Neural cell (in vitro differentiated cells): ENCODE measurements at regions not wholly inside any gene's neighbourhood (a gene's known extent, or its start where the extent isn't known, plus 50 kb on each side); places are given as distances from the start of the nearest gene placed in this dataset.

ENCODE experiments used
- EP300 ChIP-seq: fragments of 450-650 bp; conservative IDR thresholded peaks from 2 replicates; pipeline ENCODE4 v1.6.1; 2014; ENCODE audit warnings: antibody characterized with exemption, mild to moderate bottlenecking, moderate library complexity; ENCODE audit not compliant: poor library complexity, severe bottlenecking
- EZH2 ChIP-seq: fragments of 200-600, 300-800 bp; shearing (Covaris generic), sonication (generic); IDR thresholded peaks from 2 replicates; pipeline ENCODE4 v1.6.1; 2014; ENCODE audit warnings: antibody characterized with exemption, low read length, borderline replicate concordance, mild to moderate bottlenecking; ENCODE audit not compliant: insufficient read depth, poor library complexity, severe bottlenecking
- TF ChIP-seq, protein P1 (sequence below): fragments of 450-650 bp; IDR thresholded peaks from 2 replicates; pipeline ENCODE4 v1.5.1; 2014; ENCODE audit warnings: antibody characterized with exemption, mild to moderate bottlenecking, moderate library complexity; ENCODE audit not compliant: poor library complexity, severe bottlenecking
- TF ChIP-seq, protein P2 (sequence below): IDR thresholded peaks from 2 replicates; pipeline ENCODE4 v1.6.1; 2012; ENCODE audit warnings: borderline replicate concordance

DNA sequence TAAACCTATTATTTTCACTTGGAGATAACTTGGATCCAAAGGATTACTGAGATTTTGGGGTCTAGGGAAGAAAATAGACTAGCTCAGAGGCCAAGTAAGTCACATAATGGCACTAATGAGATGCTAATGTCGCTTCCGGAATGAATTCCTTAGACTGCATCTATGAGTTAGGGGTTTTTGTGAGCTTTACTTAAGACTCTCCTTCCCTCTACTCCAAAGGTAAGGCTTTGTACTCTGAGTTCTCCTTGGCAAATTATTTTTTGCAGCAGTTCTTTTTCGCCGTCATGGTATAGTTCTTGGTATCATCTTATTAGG lies 143.9 kb upstream of the KLF14 start:
- TF ChIP-seq, protein P1, sequence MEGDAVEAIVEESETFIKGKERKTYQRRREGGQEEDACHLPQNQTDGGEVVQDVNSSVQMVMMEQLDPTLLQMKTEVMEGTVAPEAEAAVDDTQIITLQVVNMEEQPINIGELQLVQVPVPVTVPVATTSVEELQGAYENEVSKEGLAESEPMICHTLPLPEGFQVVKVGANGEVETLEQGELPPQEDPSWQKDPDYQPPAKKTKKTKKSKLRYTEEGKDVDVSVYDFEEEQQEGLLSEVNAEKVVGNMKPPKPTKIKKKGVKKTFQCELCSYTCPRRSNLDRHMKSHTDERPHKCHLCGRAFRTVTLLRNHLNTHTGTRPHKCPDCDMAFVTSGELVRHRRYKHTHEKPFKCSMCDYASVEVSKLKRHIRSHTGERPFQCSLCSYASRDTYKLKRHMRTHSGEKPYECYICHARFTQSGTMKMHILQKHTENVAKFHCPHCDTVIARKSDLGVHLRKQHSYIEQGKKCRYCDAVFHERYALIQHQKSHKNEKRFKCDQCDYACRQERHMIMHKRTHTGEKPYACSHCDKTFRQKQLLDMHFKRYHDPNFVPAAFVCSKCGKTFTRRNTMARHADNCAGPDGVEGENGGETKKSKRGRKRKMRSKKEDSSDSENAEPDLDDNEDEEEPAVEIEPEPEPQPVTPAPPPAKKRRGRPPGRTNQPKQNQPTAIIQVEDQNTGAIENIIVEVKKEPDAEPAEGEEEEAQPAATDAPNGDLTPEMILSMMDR: no peak
- TF ChIP-seq, protein P2, sequence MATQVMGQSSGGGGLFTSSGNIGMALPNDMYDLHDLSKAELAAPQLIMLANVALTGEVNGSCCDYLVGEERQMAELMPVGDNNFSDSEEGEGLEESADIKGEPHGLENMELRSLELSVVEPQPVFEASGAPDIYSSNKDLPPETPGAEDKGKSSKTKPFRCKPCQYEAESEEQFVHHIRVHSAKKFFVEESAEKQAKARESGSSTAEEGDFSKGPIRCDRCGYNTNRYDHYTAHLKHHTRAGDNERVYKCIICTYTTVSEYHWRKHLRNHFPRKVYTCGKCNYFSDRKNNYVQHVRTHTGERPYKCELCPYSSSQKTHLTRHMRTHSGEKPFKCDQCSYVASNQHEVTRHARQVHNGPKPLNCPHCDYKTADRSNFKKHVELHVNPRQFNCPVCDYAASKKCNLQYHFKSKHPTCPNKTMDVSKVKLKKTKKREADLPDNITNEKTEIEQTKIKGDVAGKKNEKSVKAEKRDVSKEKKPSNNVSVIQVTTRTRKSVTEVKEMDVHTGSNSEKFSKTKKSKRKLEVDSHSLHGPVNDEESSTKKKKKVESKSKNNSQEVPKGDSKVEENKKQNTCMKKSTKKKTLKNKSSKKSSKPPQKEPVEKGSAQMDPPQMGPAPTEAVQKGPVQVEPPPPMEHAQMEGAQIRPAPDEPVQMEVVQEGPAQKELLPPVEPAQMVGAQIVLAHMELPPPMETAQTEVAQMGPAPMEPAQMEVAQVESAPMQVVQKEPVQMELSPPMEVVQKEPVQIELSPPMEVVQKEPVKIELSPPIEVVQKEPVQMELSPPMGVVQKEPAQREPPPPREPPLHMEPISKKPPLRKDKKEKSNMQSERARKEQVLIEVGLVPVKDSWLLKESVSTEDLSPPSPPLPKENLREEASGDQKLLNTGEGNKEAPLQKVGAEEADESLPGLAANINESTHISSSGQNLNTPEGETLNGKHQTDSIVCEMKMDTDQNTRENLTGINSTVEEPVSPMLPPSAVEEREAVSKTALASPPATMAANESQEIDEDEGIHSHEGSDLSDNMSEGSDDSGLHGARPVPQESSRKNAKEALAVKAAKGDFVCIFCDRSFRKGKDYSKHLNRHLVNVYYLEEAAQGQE: no peak
- TF ChIP-seq EZH2 (no peak), EP300 (no peak)
